K562 (cell line): ENCODE measurements at regions not wholly inside any gene's neighbourhood (a gene's known extent, or its start where the extent isn't known, plus 50 kb on each side); places are given as distances from the start of the nearest gene placed in this dataset.

Experiments used
- ATAC-seq: fragments of 200-7000 bp; cut with Tn5 transposase; 3 replicates; pipeline ENCODE4 v1.9.1; 2020; ENCODE audit warnings: moderate library complexity
- BruUV-seq: library from RNA; stranded (reverse); fragments of 400-500 nt; replicated peaks from 2 replicates; lab custom pipeline; 2021; lab: Mats Ljungman, UMichigan
- CTCF ChIA-PET: fragments of 300-600 bp; formaldehyde crosslinking; extraction: SDS; loops from one replicate; lab custom pipeline; 2021; ENCODE audit warnings: low intra/inter-chr PET ratio; lab: Yijun Ruan, JAX
- POLR2A ChIA-PET: fragments of 300-600, 350-650 bp; sonication (Branson Sonifier 250); formaldehyde crosslinking; extraction: SDS; loops from one replicate; lab custom pipeline; 2021; ENCODE audit warnings: antibody characterized with exemption, inconsistent platforms; lab: Yijun Ruan, JAX
- DNase-seq, 4 experiments: peaks; one replicate each; pipeline versions ENCODE4 v3.0.0 to v3.0.0-alpha.2; 2011 to 2018; ENCODE audit warnings: low spot score in 3 of 4, mixed read lengths in 3 of 4; ENCODE audit errors: extremely low read depth in 1 of 4
- FAIRE-seq: peaks from 2 replicates; lab custom pipeline; 2011; peaks lifted over from hg19 to GRCh38; lab: Jason Lieb, UNC
- H2AFZ ChIP-seq: 2 replicates; pipeline ENCODE4 v1.6.0; 2011; ENCODE audit warnings: low read depth, low read length, control low read depth, inconsistent platforms
- H3K27ac ChIP-seq: fragments of 200-600 bp; 3 replicates; pipeline ENCODE4 v1.8.0; 2011; ENCODE audit warnings: low read depth, mild to moderate bottlenecking, control low read depth, inconsistent platforms, low read length, moderate library complexity, mixed read lengths; ENCODE audit errors: extremely low read depth
- H3K27me3 ChIP-seq, 2 experiments: fragments of 300-600 bp in 1 of 2; 2 replicates in 1 of 2; 3 replicates in 1 of 2; pipeline versions ENCODE4 v1.6.0 to v1.8.0; 2011; ENCODE audit warnings: inconsistent platforms in 2 of 2, low read length in 2 of 2, mild to moderate bottlenecking in 1 of 2, mixed read lengths in 1 of 2, moderate library complexity in 1 of 2; ENCODE audit not compliant: control insufficient read depth in 2 of 2, insufficient read depth in 2 of 2
- H3K36me3 ChIP-seq: fragments of 300-600 bp; 3 replicates; pipeline ENCODE4 v1.8.0; 2011; ENCODE audit warnings: mild to moderate bottlenecking, low read length, inconsistent platforms; ENCODE audit not compliant: control insufficient read depth, insufficient read depth
- H3K4me1 ChIP-seq, 2 experiments: fragments of 200-600 bp in 1 of 2; replicated peaks in 1 of 2; 2 replicates in 1 of 2; 3 replicates in 1 of 2; pipeline versions ENCODE4 v1.5.1 to v1.8.0; 2011; ENCODE audit warnings: inconsistent platforms in 2 of 2, low read length in 2 of 2, mild to moderate bottlenecking in 1 of 2, mixed read lengths in 1 of 2, moderate library complexity in 1 of 2; ENCODE audit not compliant: control insufficient read depth in 2 of 2, insufficient read depth in 2 of 2
- H3K4me2 ChIP-seq: 2 replicates; pipeline ENCODE4 v1.6.1; 2011; ENCODE audit warnings: low read length, control low read depth, inconsistent platforms, mixed read lengths; ENCODE audit not compliant: insufficient read depth
- H3K4me3 ChIP-seq: fragments of 200-600 bp; sonication (generic), shearing (Covaris generic); 2 replicates; pipeline ENCODE4 v1.5.1; 2016; ENCODE audit warnings: control low read depth, inconsistent platforms
- H3K79me2 ChIP-seq: fragments of 200-600 bp; 3 replicates; pipeline ENCODE4 v1.8.0; 2011; ENCODE audit warnings: low read length, inconsistent platforms; ENCODE audit not compliant: control insufficient read depth, insufficient read depth
- H3K9ac ChIP-seq, 2 experiments: 2 replicates each; pipeline versions ENCODE4 v1.6.0 to v1.6.1; 2011; ENCODE audit warnings: low read depth in 2 of 2, low read length in 2 of 2, control low read depth in 1 of 2, inconsistent platforms in 1 of 2, mild to moderate bottlenecking in 1 of 2, mixed read lengths in 1 of 2; ENCODE audit not compliant: insufficient read depth in 1 of 2
- H3K9me1 ChIP-seq: one replicate; pipeline ENCODE4 v1.6.0; 2011; ENCODE audit warnings: inconsistent platforms, mild to moderate bottlenecking, low read length, moderate library complexity; ENCODE audit not compliant: control insufficient read depth, insufficient read depth
- H3K9me3 ChIP-seq: replicated peaks from 2 replicates; pipeline ENCODE4 v1.5.1; 2011; ENCODE audit warnings: low read depth, low read length, inconsistent platforms; ENCODE audit not compliant: control insufficient read depth, insufficient read depth
- H4K20me1 ChIP-seq: replicated peaks from 2 replicates; pipeline ENCODE4 v1.6.1; 2011; ENCODE audit warnings: low read length, inconsistent platforms, mixed read lengths; ENCODE audit not compliant: control insufficient read depth, insufficient read depth
- ADNP ChIP-seq: fragments of 200-800 bp; sonication (Bioruptor generic); IDR thresholded peaks from 2 replicates; pipeline ENCODE4 v1.6.1; 2016; ENCODE audit warnings: missing genetic modification characterization, missing compliant biosample characterization
- ATF7 ChIP-seq: fragments of 450-650 bp; IDR thresholded peaks from 2 replicates; pipeline ENCODE4 v1.7.1; 2014; ENCODE audit warnings: mild to moderate bottlenecking, moderate library complexity
- BCOR ChIP-seq: fragments of 450-650 bp; IDR thresholded peaks from 2 replicates; pipeline ENCODE4 v1.6.1; 2016
- BRF2 ChIP-seq: IDR thresholded peaks from 3 replicates; pipeline ENCODE4 v1.6.1; 2011; ENCODE audit warnings: borderline replicate concordance, mild to moderate bottlenecking; ENCODE audit not compliant: insufficient read length, insufficient read depth
- EWSR1 ChIP-seq: fragments of 450-650 bp; IDR thresholded peaks from 2 replicates; pipeline ENCODE4 v1.6.1; 2018; ENCODE audit warnings: borderline replicate concordance, mild to moderate bottlenecking, low read depth, moderate library complexity; ENCODE audit not compliant: partially characterized antibody
- KLF6 ChIP-seq: fragments of 250-450 bp; sonication (Bioruptor Pico); IDR thresholded peaks from 2 replicates; pipeline ENCODE4 v1.4.0; 2020; ENCODE audit warnings: mild to moderate bottlenecking, moderate library complexity, borderline replicate concordance
- PKNOX1 ChIP-seq: fragments of 450-650 bp; IDR thresholded peaks from 2 replicates; pipeline ENCODE4 v1.6.1; 2016
- PRPF4 ChIP-seq: fragments of 200-400 bp; formaldehyde crosslinking; IDR thresholded peaks from one replicate; pipeline ENCODE4 v1.6.1; 2017; ENCODE audit warnings: low read length, low read depth, mild to moderate bottlenecking; ENCODE audit not compliant: insufficient read depth, poor library complexity, severe bottlenecking
- SAP30 ChIP-seq: fragments of 200-600 bp; sonication (generic); IDR thresholded peaks from 2 replicates; pipeline ENCODE4 v1.6.1; 2012; ENCODE audit warnings: borderline replicate concordance, low read depth, mild to moderate bottlenecking, moderate library complexity, low read length, control low read depth, inconsistent platforms; ENCODE audit not compliant: insufficient read depth, poor library complexity, severe bottlenecking
- SMARCA5 ChIP-seq: fragments of 450-650 bp; IDR thresholded peaks from 2 replicates; pipeline ENCODE4 v1.6.1; 2016
- SRF ChIP-seq, 2 experiments: fragments of 250-450, 450-650 bp in 1 of 2; sonication (Bioruptor Pico) in 1 of 2; sonication (generic) in 1 of 2; formaldehyde crosslinking; IDR thresholded peaks; 2 replicates each; pipeline versions ENCODE4 v1.5.0 to v1.5.1; 2020 to 2022; ENCODE audit warnings: mild to moderate bottlenecking in 1 of 2, missing genetic modification reagents in 1 of 2
- TAF1 ChIP-seq: IDR thresholded peaks from 2 replicates; pipeline ENCODE4 v1.6.1; 2011; ENCODE audit warnings: mild to moderate bottlenecking, low read length, moderate library complexity; ENCODE audit not compliant: insufficient read depth, control insufficient read depth, severe bottlenecking; ENCODE audit errors: extremely low read depth
- TCF15 ChIP-seq: fragments of 250-450 bp; sonication (Bioruptor Pico); IDR thresholded peaks from 2 replicates; pipeline ENCODE4 v1.8.0; 2022; ENCODE audit warnings: moderate library complexity, mild to moderate bottlenecking, inconsistent platforms
- TRIM25 ChIP-seq: fragments of 450-650 bp; IDR thresholded peaks from 2 replicates; pipeline ENCODE4 v1.7.0; 2016; ENCODE audit warnings: borderline replicate concordance
- ZBTB9 ChIP-seq: fragments of 450-650 bp; formaldehyde crosslinking; IDR thresholded peaks from 2 replicates; pipeline ENCODE4 v1.4.0; 2020; ENCODE audit warnings: mild to moderate bottlenecking, moderate library complexity
- ZNF174 ChIP-seq: fragments of 250-450 bp; sonication (Bioruptor Pico); IDR thresholded peaks from 2 replicates; pipeline ENCODE4 v1.4.0; 2020; ENCODE audit warnings: mild to moderate bottlenecking
- WGBS: fragments of 100-300 bp; shearing (Covaris generic); methylation state at CpG from one replicate; pipeline ENCODE4 v1.1.6; 2016; ENCODE audit warnings: low coverage, mixed read lengths; ENCODE audit not compliant: insufficient coverage; ENCODE audit errors: missing lambda C conversion rate; 5-methylcytosine and 5-hydroxymethylcytosine counted together
- in situ Hi-C: fragments of 300-500 bp; cut with MboI; formaldehyde crosslinking; loops from 4 replicates; pipeline ENCODE4 v1.15.0; 2018; ENCODE audit warnings: inconsistent platforms, mixed read lengths
- intact Hi-C: fragments of 100-400 bp; cut with micrococcal nuclease; formaldehyde crosslinking; loops from 2 replicates; pipeline ENCODE4 v1.14.2; 2022

GRCh38 chr10:23715363-23715762 is 276.5 kb downstream of the OTUD1 start:
- TF ChIP-seq SRF (CRISPR knock-in tag; IDR thresholded peaks at IDR 0.05), result no peak
- TF ChIP-seq BCOR, result no peak
- no peak for TF ChIP-seq KLF6 (CRISPR knock-in tag)
- TF ChIP-seq BRF2, result no peak
- no peak for TF ChIP-seq PKNOX1
- no peak for TF ChIP-seq TRIM25
- TF ChIP-seq ZNF174, result no peak
- no peak for TF ChIP-seq PRPF4
- TF ChIP-seq ADNP (tag), result no peak
- TF ChIP-seq SAP30, result no peak
- no peak for TF ChIP-seq EWSR1
- TF ChIP-seq SMARCA5, result no peak
- TF ChIP-seq TAF1, result no peak
- no peak for TF ChIP-seq TCF15 (CRISPR knock-in tag)
- no peak for TF ChIP-seq ATF7
- TF ChIP-seq ZBTB9, result no peak
- TF ChIP-seq, all 486 proteins: peak for 0
- no peaks in the 10 kb centered on the region for H4K20me1 ChIP-seq
- no peaks in the 10 kb centered on the region for H3K36me3 ChIP-seq
- no peaks in the 10 kb centered on the region for H3K4me1 ChIP-seq
- CTCF ChIA-PET, result no interaction called here
- no peaks in the 10 kb centered on the region for H3K27me3 ChIP-seq
- FAIRE-seq (no peak), DNase-seq (no peak), ATAC-seq (no peak)
- no peaks in the 10 kb centered on the region for H3K79me2 ChIP-seq
- no peak overlapping the region for H3K4me3 ChIP-seq
- H3K9ac ChIP-seq, result no peak overlapping the region
- H3K9me3 ChIP-seq, result no peaks in the 10 kb centered on the region
- H2AFZ ChIP-seq, result no peak overlapping the region
- POLR2A ChIA-PET, result interaction anchor here (0.6 kb wide), 2 partner anchors 444 to 578 kb away, joined by 3 read pairs; no protein-coding TSS in a partner anchor
- in situ Hi-C loops (no loop called here), intact Hi-C loops (no loop called here)
- no TSS peak for BruUV-seq
- H3K27ac ChIP-seq, result no peak overlapping the region
- WGBS, result 6% methylated on average over 1 of the region's 1 CpG
- no peak overlapping the region for H3K4me2 ChIP-seq
- no peaks in the 10 kb centered on the region for H3K9me1 ChIP-seq
